Trophoblast cell (in vitro differentiated cells and primary cell): ENCODE measurements at regions not wholly inside any gene's neighbourhood (a gene's known extent, or its start where the extent isn't known, plus 50 kb on each side); places are given as distances from the start of the nearest gene placed in this dataset.
"Not testable (repeated sequence)": the region's sequence is repeated elsewhere in the genome, so short reads cannot be mapped to it uniquely, and the experiment has no call there.

Experiments used
- DNase-seq, 2 donors: peaks; one replicate each; pipeline ENCODE4 v3.0.0-alpha.2; 2016
- H2AFZ ChIP-seq: 2 replicates; pipeline ENCODE4 v1.6.1; 2013; ENCODE audit warnings: low read length, moderate library complexity, mild to moderate bottlenecking; ENCODE audit not compliant: insufficient read depth, poor library complexity
- H2AK5ac ChIP-seq: 2 replicates; pipeline ENCODE4 v1.6.1; 2013; ENCODE audit warnings: mild to moderate bottlenecking, low read length
- H2BK120ac ChIP-seq: 2 replicates; pipeline ENCODE4 v1.6.1; 2013; ENCODE audit warnings: low read length, mild to moderate bottlenecking, moderate library complexity; ENCODE audit not compliant: insufficient read depth, poor library complexity
- H2BK12ac ChIP-seq: 2 replicates; pipeline ENCODE4 v1.6.1; 2013; ENCODE audit warnings: mild to moderate bottlenecking, low read length, moderate library complexity
- H2BK5ac ChIP-seq: 2 replicates; pipeline ENCODE4 v1.6.1; 2013; ENCODE audit warnings: low read length, low read depth, moderate library complexity, mild to moderate bottlenecking; ENCODE audit not compliant: poor library complexity
- H3K14ac ChIP-seq: 2 replicates; pipeline ENCODE4 v1.6.1; 2013; ENCODE audit warnings: mild to moderate bottlenecking, low read length
- H3K18ac ChIP-seq: 2 replicates; pipeline ENCODE4 v1.6.1; 2013; ENCODE audit warnings: mild to moderate bottlenecking, low read length
- H3K23ac ChIP-seq: 2 replicates; pipeline ENCODE4 v1.6.1; 2013; ENCODE audit warnings: low read length
- H3K27ac ChIP-seq: 2 replicates; pipeline ENCODE4 v1.5.1; 2013; ENCODE audit warnings: low read depth, mild to moderate bottlenecking, inconsistent platforms, low read length, moderate library complexity
- H3K27me3 ChIP-seq: 2 replicates; pipeline ENCODE4 v1.6.1; 2013; ENCODE audit warnings: inconsistent platforms, mild to moderate bottlenecking, low read length, moderate library complexity; ENCODE audit not compliant: insufficient read depth
- H3K36me3 ChIP-seq, 2 experiments: 1 replicate in 1 of 2; 2 replicates in 1 of 2; pipeline ENCODE4 v1.6.1; 2013; ENCODE audit warnings: low read length in 2 of 2, mild to moderate bottlenecking in 2 of 2, moderate library complexity in 1 of 2; ENCODE audit not compliant: insufficient read depth in 2 of 2, control insufficient read depth in 1 of 2
- H3K4ac ChIP-seq: 2 replicates; pipeline ENCODE4 v1.6.1; 2013; ENCODE audit warnings: low read depth, mild to moderate bottlenecking, low read length, moderate library complexity
- H3K4me1 ChIP-seq, 2 experiments: 1 replicate in 1 of 2; 2 replicates in 1 of 2; pipeline ENCODE4 v1.6.1; 2013; ENCODE audit warnings: low read length in 2 of 2, mild to moderate bottlenecking in 2 of 2, moderate library complexity in 1 of 2; ENCODE audit not compliant: insufficient read depth in 2 of 2, control insufficient read depth in 1 of 2
- H3K4me2 ChIP-seq: 2 replicates; pipeline ENCODE4 v1.6.1; 2013; ENCODE audit warnings: inconsistent platforms, mild to moderate bottlenecking, low read length, moderate library complexity
- H3K4me3 ChIP-seq: 2 replicates; pipeline ENCODE4 v1.5.1; 2013; ENCODE audit warnings: mild to moderate bottlenecking, low read depth, low read length, inconsistent platforms
- H3K79me1 ChIP-seq: one replicate; pipeline ENCODE4 v1.6.1; 2013; ENCODE audit warnings: low read length
- H3K79me2 ChIP-seq: 2 replicates; pipeline ENCODE4 v1.6.1; 2013; ENCODE audit warnings: low read length, mild to moderate bottlenecking; ENCODE audit not compliant: control insufficient read depth, insufficient read depth, poor library complexity
- H3K9ac ChIP-seq: 2 replicates; pipeline ENCODE4 v1.6.1; 2013; ENCODE audit warnings: mild to moderate bottlenecking, low read length
- H3K9me3 ChIP-seq: 2 replicates; pipeline ENCODE4 v1.6.1; 2013; ENCODE audit warnings: low read depth, mild to moderate bottlenecking, control low read depth, inconsistent platforms, low read length; ENCODE audit not compliant: insufficient read depth
- H4K12ac ChIP-seq: 2 replicates; pipeline ENCODE4 v1.6.1; 2013; ENCODE audit warnings: low read depth, mild to moderate bottlenecking, low read length, moderate library complexity
- H4K8ac ChIP-seq: 2 replicates; pipeline ENCODE4 v1.6.1; 2013; ENCODE audit warnings: low read depth, mild to moderate bottlenecking, low read length, moderate library complexity
- H4K91ac ChIP-seq: one replicate; pipeline ENCODE4 v1.6.1; 2013; ENCODE audit warnings: low read depth, mild to moderate bottlenecking, low read length, moderate library complexity
- WGBS: extraction: QIAGEN DNeasy Blood & Tissue Kit; methylation state at CpG from one replicate; pipeline ENCODE4 v1.1.7; 2013; ENCODE audit warnings: missing lambda C conversion rate; ENCODE audit not compliant: insufficient read length, insufficient coverage; ENCODE audit errors: extremely low coverage; 5-methylcytosine and 5-hydroxymethylcytosine counted together

DNA sequence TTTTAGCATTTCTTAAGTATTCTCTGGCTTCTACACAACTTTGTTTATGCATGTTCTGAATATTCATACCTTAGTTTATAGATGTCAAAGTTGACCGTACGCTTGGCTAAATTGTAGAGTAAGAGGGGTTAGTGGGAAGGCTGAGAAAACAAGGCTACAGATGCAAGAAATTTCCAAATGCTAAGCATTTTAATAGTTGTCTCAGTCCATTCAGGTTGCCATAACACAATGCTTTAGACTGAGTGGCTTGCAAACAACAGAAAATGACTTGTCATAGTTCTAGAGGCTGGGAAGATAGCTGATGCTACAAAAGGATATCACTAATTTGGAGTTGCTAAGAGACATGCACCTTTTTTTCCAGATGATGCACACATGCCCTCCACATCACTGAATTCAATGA is 53.0 kb upstream of the C1QTNF3 start:
- not testable (repeated sequence) for H3K9ac ChIP-seq, DNase-seq, H2BK12ac ChIP-seq, H2BK120ac ChIP-seq, H2AFZ ChIP-seq, H4K91ac ChIP-seq, H4K12ac ChIP-seq, H3K27me3 ChIP-seq, H3K4me1 ChIP-seq, H3K79me2 ChIP-seq, H3K4me3 ChIP-seq, H2AK5ac ChIP-seq, H2BK5ac ChIP-seq, H3K23ac ChIP-seq, H3K36me3 ChIP-seq, H3K18ac ChIP-seq, H3K14ac ChIP-seq, H3K4ac ChIP-seq, H3K79me1 ChIP-seq, H3K27ac ChIP-seq, H4K8ac ChIP-seq, H3K9me3 ChIP-seq, H3K4me2 ChIP-seq
- no CpG with 5 or more reads among the region's 2 CpGs for WGBS

DNA sequence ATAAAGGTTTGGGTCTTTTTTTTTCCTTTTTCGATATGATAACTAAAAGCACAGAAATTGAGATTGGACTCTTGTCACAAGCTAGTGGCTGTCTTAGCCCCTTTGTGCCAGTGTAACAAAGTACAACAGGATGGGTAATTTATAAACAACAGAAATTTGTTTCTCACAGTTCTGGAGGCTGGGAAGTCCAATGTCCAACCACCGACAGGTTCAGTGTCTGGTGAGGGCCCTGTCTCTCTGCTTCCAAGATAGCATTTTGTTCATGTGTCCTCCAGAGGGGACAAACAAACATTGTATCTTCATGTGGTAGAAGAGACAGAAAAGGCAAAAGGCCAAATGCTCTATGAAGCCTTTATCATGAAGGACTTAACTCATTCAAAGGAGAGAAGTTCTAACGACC is 56.9 kb upstream of the C1QTNF3 start:
- WGBS: no CpG with 5 or more reads among the region's 3 CpGs
- not testable (repeated sequence) for H3K9ac ChIP-seq, H3K4ac ChIP-seq, H2AFZ ChIP-seq, H3K4me3 ChIP-seq, H3K14ac ChIP-seq, H4K91ac ChIP-seq, H2BK12ac ChIP-seq, H3K18ac ChIP-seq, DNase-seq, H2BK5ac ChIP-seq, H3K36me3 ChIP-seq, H4K8ac ChIP-seq, H3K27me3 ChIP-seq, H3K27ac ChIP-seq, H4K12ac ChIP-seq, H3K79me1 ChIP-seq, H3K4me2 ChIP-seq, H3K79me2 ChIP-seq, H2AK5ac ChIP-seq, H3K9me3 ChIP-seq, H2BK120ac ChIP-seq, H3K4me1 ChIP-seq, H3K23ac ChIP-seq

DNA sequence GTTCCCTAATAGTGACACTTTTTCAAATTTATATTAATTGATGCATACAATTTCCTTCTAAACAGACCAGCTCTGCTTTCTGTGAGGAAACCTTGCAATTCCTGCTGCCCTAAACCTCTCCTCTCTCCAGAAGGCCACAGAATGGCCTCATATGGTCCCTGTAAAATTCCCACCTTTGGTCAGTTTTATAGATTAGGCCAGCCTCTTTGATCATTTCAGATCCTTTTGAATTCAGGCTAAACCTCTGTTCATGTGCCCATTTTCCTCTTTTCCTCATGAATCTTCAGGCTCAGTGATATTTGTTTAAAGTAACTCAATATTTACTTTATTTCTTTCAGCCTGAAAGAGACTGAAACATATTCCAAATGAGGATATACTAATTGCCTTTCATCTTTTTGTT is 58.6 kb upstream of the C1QTNF3 start:
- H3K14ac ChIP-seq, H4K91ac ChIP-seq, H3K27me3 ChIP-seq, H3K79me2 ChIP-seq, H3K36me3 ChIP-seq, H2BK5ac ChIP-seq, H3K18ac ChIP-seq, H3K27ac ChIP-seq, H4K8ac ChIP-seq, H2BK120ac ChIP-seq, H3K9me3 ChIP-seq, H4K12ac ChIP-seq, DNase-seq, H3K4ac ChIP-seq, H3K23ac ChIP-seq, H3K4me3 ChIP-seq, H3K9ac ChIP-seq, H3K4me2 ChIP-seq, H3K79me1 ChIP-seq, H2BK12ac ChIP-seq, H2AK5ac ChIP-seq, H2AFZ ChIP-seq, H3K4me1 ChIP-seq: not testable (repeated sequence)

DNA sequence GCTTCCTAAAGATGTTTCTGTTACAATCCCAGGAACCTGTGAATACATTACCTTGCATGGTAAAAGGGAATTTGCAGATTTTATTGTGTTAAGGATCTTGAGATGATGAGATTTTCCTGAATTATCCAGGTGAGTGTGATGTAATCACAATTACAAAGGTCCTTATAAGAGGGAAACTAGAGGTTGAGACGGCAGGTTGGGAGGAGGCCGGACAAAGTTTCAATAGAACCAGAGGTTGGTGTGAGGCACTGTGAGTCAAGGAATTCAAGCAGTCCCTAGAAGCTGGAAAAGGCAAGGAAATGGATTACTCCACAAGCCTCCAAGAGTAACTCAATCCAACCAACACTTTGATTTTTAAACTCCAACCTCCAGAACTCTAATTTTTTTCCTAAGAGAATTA is 65.9 kb upstream of the C1QTNF3 start:
- not testable (repeated sequence) for H3K4me3 ChIP-seq, H3K79me2 ChIP-seq, H4K12ac ChIP-seq, DNase-seq, H4K8ac ChIP-seq, H2BK5ac ChIP-seq, H3K36me3 ChIP-seq, H3K9ac ChIP-seq, H3K9me3 ChIP-seq, H2BK12ac ChIP-seq, H2AK5ac ChIP-seq, H3K14ac ChIP-seq, H3K4ac ChIP-seq, H3K4me2 ChIP-seq, H3K27ac ChIP-seq, H3K27me3 ChIP-seq, H3K4me1 ChIP-seq, H2AFZ ChIP-seq, H3K23ac ChIP-seq, H3K79me1 ChIP-seq, H3K18ac ChIP-seq, H2BK120ac ChIP-seq, H4K91ac ChIP-seq
- WGBS: no CpG with 5 or more reads among the region's 2 CpGs

DNA sequence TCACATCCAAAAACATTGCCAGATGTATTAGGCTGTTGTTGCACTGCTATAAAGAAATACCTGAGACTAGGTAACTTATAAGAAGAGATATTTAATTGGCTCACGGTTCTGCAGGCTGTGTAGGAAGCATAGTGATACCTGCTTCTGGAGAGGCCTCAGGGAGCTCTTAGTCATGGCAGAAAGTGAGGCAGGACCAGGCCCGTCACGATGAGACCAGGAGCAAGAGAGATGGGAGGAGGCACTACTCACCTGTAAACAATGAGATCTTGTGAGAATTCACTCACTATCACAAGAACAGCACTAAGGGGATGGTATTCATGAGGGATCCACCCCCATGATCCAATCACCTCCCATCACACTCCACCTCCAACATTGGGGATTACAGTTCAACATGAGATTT is 81.3 kb upstream of the C1QTNF3 start:
- not testable (repeated sequence) for H3K4ac ChIP-seq, H3K14ac ChIP-seq, H4K8ac ChIP-seq, H4K12ac ChIP-seq, H3K27ac ChIP-seq, H3K23ac ChIP-seq, H3K4me2 ChIP-seq, H2AFZ ChIP-seq, H3K36me3 ChIP-seq, H3K18ac ChIP-seq, H2BK120ac ChIP-seq, H3K79me2 ChIP-seq, H2BK5ac ChIP-seq, H3K9me3 ChIP-seq, H3K9ac ChIP-seq, H2AK5ac ChIP-seq, DNase-seq, H3K79me1 ChIP-seq, H2BK12ac ChIP-seq, H3K4me3 ChIP-seq, H4K91ac ChIP-seq, H3K4me1 ChIP-seq, H3K27me3 ChIP-seq
- WGBS: no CpG with 5 or more reads among the region's 3 CpGs
